Erythroblast (primary cell): ENCODE measurements at regions not wholly inside any gene's neighbourhood (a gene's known extent, or its start where the extent isn't known, plus 50 kb on each side); places are given as distances from the start of the nearest gene placed in this dataset.

ENCODE experiments used
- GATA1 ChIP-seq: IDR thresholded peaks from 2 replicates; pipeline ENCODE4 v1.6.1; 2011; ENCODE audit warnings: low read depth, mild to moderate bottlenecking, control low read depth, low read length, moderate library complexity
- POLR2A ChIP-seq: IDR thresholded peaks from 2 replicates; pipeline ENCODE4 v1.6.1; 2011; ENCODE audit warnings: mild to moderate bottlenecking, low read length

- TF ChIP-seq POLR2A: no peak
- no peak for TF ChIP-seq GATA1
These were observed 577.0 kb downstream of the TYW1 start for GRCh38 chr7:67573639-67574038.
